MM.1S (cell line): ENCODE measurements at regions not wholly inside any gene's neighbourhood (a gene's known extent, or its start where the extent isn't known, plus 50 kb on each side); places are given as distances from the start of the nearest gene placed in this dataset.

ENCODE experiments used
- DNase-seq: peaks from one replicate; pipeline ENCODE4 v3.0.0-alpha.2; 2015
- H2AFZ ChIP-seq: fragments of 300-600 bp; sonication (generic); 2 replicates; pipeline ENCODE4 v1.6.0; 2016; ENCODE audit warnings: antibody characterized with exemption, low read length
- H3F3A ChIP-seq: fragments of 300-600 bp; sonication (generic); 2 replicates; pipeline ENCODE4 v1.6.1; 2016; ENCODE audit warnings: mild to moderate bottlenecking, antibody characterized with exemption, low read length, moderate library complexity, mixed read lengths; ENCODE audit not compliant: insufficient read depth
- H3K27ac ChIP-seq: fragments of 300-600 bp; sonication (generic); 2 replicates; pipeline ENCODE4 v1.5.1; 2016; ENCODE audit warnings: mild to moderate bottlenecking, low read length
- H3K27me3 ChIP-seq: fragments of 300-600 bp; sonication (generic); replicated peaks from 2 replicates; pipeline ENCODE4 v1.6.0; 2016; ENCODE audit warnings: low read length; ENCODE audit not compliant: insufficient read depth
- H3K36me3 ChIP-seq: fragments of 300-600 bp; sonication (generic); replicated peaks from 2 replicates; pipeline ENCODE4 v1.6.1; 2016; ENCODE audit warnings: mild to moderate bottlenecking, low read length, mixed read lengths; ENCODE audit not compliant: insufficient read depth
- H3K4me1 ChIP-seq: fragments of 300-600 bp; sonication (generic); 2 replicates; pipeline ENCODE4 v1.6.1; 2016; ENCODE audit warnings: low read length, mixed read lengths
- H3K4me2 ChIP-seq: fragments of 300-600 bp; sonication (generic); 2 replicates; pipeline ENCODE4 v1.6.0; 2016; ENCODE audit warnings: low read depth, low read length
- H3K4me3 ChIP-seq: fragments of 300-600 bp; sonication (generic); 2 replicates; pipeline ENCODE4 v1.5.1; 2016; ENCODE audit warnings: low read length, mixed read lengths
- H3K79me2 ChIP-seq: fragments of 300-600 bp; sonication (generic); 2 replicates; pipeline ENCODE4 v1.6.1; 2016; ENCODE audit warnings: mixed run types, low read length, mixed read lengths
- H3K9ac ChIP-seq: fragments of 300-600 bp; sonication (generic); 2 replicates; pipeline ENCODE4 v1.6.1; 2016; ENCODE audit warnings: low read length, mixed read lengths
- H3K9me2 ChIP-seq: fragments of 300-600 bp; sonication (generic); replicated peaks from 2 replicates; pipeline ENCODE4 v1.6.1; 2016; ENCODE audit warnings: mild to moderate bottlenecking, low read length, mixed read lengths; ENCODE audit not compliant: insufficient read depth
- H3K9me3 ChIP-seq: fragments of 300-600 bp; sonication (generic); replicated peaks from 2 replicates; pipeline ENCODE4 v1.6.1; 2016; ENCODE audit warnings: mild to moderate bottlenecking, low read length, mixed read lengths; ENCODE audit not compliant: insufficient read depth
- H4K20me1 ChIP-seq: fragments of 300-600 bp; sonication (generic); 2 replicates; pipeline ENCODE4 v1.6.1; 2016; ENCODE audit warnings: mild to moderate bottlenecking, low read length, moderate library complexity, mixed read lengths; ENCODE audit not compliant: insufficient read depth
- CTCF ChIP-seq: fragments of 300-600 bp; sonication (generic); IDR thresholded peaks from 2 replicates; pipeline ENCODE4 v1.5.1; 2016; ENCODE audit warnings: antibody characterized with exemption, low read length, mixed read lengths
- EZH2 ChIP-seq: fragments of 300-600 bp; sonication (generic); optimal IDR thresholded peaks from 2 replicates; pipeline ENCODE3; 2017; ENCODE audit warnings: low read depth, mild to moderate bottlenecking, antibody characterized with exemption, low read length, mixed read lengths
- EZH2phosphoT487 ChIP-seq: fragments of 300-600 bp; sonication (generic); IDR thresholded peaks from 2 replicates; pipeline ENCODE4 v1.6.1; 2018; ENCODE audit warnings: antibody characterized with exemption, low read length

DNA sequence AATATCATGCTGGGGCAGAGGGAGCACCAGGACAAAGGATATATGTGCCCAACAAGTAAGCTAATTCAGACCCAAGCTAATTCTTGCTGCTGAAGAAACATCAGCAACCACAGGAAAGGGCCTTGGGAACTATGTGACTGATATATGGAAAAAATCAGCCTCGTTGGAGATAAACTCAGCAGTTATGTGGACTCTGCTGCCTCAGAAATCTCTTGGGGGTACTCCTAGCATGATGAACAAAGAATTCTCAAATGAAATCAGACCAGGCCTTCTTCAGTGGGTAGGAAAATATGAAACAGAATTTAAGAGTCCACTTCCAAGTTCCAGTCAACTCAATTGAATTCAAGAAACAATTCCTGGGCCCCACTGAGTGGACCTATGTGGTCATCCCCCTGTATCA is 367.9 kb downstream of the TNS1 start:
- Histone ChIP-seq H3K9ac (no peak overlapping the region), H3K4me3 (no peak overlapping the region)

GRCh38 chr2:217632043-217632442 is 370.8 kb downstream of the TNS1 start:
- H3K79me2 ChIP-seq = no peaks in the 10 kb centered on the region
- no peaks in the 10 kb centered on the region for H3K9me3 ChIP-seq
- DNase-seq = no peak
- TF ChIP-seq CTCF = no peak
- TF ChIP-seq EZH2phosphoT487 = no peak
- TF ChIP-seq EZH2 = no peak
- H3K4me2 ChIP-seq = no peak overlapping the region
- H3K4me1 ChIP-seq = no peaks in the 10 kb centered on the region
- H3K4me3 ChIP-seq = no peak overlapping the region
- H3K36me3 ChIP-seq = no peaks in the 10 kb centered on the region
- no peak overlapping the region for H2AFZ ChIP-seq
- no peaks in the 10 kb centered on the region for H3K9me2 ChIP-seq
- no peaks in the 10 kb centered on the region for H3F3A ChIP-seq
- H4K20me1 ChIP-seq = no peaks in the 10 kb centered on the region
- no peak overlapping the region for H3K9ac ChIP-seq
- no peak overlapping the region for H3K27ac ChIP-seq
- no peaks in the 10 kb centered on the region for H3K27me3 ChIP-seq

More for the DNA sequence above, 367.9 kb downstream of the TNS1 start:
- Histone ChIP-seq H3K36me3 (no peaks in the 10 kb centered on the region), H3K79me2 (no peaks in the 10 kb centered on the region), H4K20me1 (no peaks in the 10 kb centered on the region), H3K9me2 (no peaks in the 10 kb centered on the region), H3K27ac (no peak overlapping the region), H3K27me3 (no peaks in the 10 kb centered on the region), H2AFZ (no peak overlapping the region), H3K4me2 (no peak overlapping the region), H3K9me3 (no peaks in the 10 kb centered on the region), H3K4me1 (no peaks in the 10 kb centered on the region), H3F3A (no peaks in the 10 kb centered on the region)
- TF ChIP-seq EZH2 (no peak), CTCF (no peak), EZH2phosphoT487 (no peak)
- DNase-seq = no peak

DNA sequence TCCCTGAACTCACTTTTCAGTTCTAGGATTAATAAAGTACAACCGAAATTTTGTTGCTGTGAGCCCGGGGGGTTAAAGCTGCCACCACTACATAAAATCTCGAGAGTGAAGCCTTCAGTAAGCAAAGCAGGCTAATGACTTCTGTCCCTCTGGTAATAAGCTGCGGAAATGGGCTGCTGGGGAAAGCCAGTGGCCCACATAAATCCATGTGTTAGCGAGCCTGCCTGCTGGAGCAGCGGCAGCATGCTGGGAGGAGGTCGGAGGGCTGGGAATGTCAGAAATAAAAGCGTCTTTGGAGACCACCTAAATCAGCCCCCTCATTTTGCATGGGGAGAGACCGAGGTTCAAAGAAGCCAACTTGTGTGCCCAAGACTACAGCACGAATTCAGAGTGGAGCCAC is 371.7 kb downstream of the TNS1 start:
- H3K4me2 ChIP-seq = no peak overlapping the region
- no peak for DNase-seq
- H3K27me3 ChIP-seq = no peaks in the 10 kb centered on the region

More for the DNA sequence above, 371.7 kb downstream of the TNS1 start:
- no peaks in the 10 kb centered on the region for H3F3A ChIP-seq
- no peaks in the 10 kb centered on the region for H3K9me2 ChIP-seq
- no peaks in the 10 kb centered on the region for H3K36me3 ChIP-seq
- H3K79me2 ChIP-seq = no peaks in the 10 kb centered on the region
- TF ChIP-seq EZH2phosphoT487 (no peak), EZH2 (no peak), CTCF (no peak)
- no peak overlapping the region for H3K27ac ChIP-seq
- H4K20me1 ChIP-seq = no peaks in the 10 kb centered on the region
- H3K9ac ChIP-seq = no peak overlapping the region
- H3K9me3 ChIP-seq = no peaks in the 10 kb centered on the region
- H3K4me3 ChIP-seq = no peak overlapping the region
- H3K4me1 ChIP-seq = no peaks in the 10 kb centered on the region
- no peak overlapping the region for H2AFZ ChIP-seq
